ENCODE measurements at regions not wholly inside any gene's neighbourhood (a gene's known extent, or its start where the extent isn't known, plus 50 kb on each side); places are given as distances from the start of the nearest gene placed in this dataset.
"Not testable (repeated sequence)": the region's sequence is repeated elsewhere in the genome, so short reads cannot be mapped to it uniquely, and the experiment has no call there.

- TF ChIP-seq CTCF (conservative IDR thresholded peaks at IDR 0.05 in 1 of 2, IDR thresholded peaks at IDR 0.05 in 1 of 2; ENCODE audit: low read depth in 1 of 2, low read length in 2 of 2) (no peak), EZH2 (IDR thresholded peaks at IDR 0.05; ENCODE audit: low read length, missing control alignments) (no peak)
- Histone ChIP-seq H3K4me1 (ENCODE audit: control insufficient read depth, extremely low read depth, insufficient read depth, low read length) (no peaks in the 10 kb centered on the region), H3K27me3 (ENCODE audit: control insufficient read depth, insufficient read depth, low read length) (no peaks in the 10 kb centered on the region), H3K9ac (ENCODE audit: insufficient read depth, low read length) (no peak overlapping the region), H3K4me3 (replicated peaks in 1 of 4; ENCODE audit: control extremely low read depth in 1 of 4, insufficient read depth in 1 of 4, low read depth in 3 of 4, low read length in 4 of 4) (no peak overlapping the region), H4K20me1 (ENCODE audit: control insufficient read depth, extremely low read depth, insufficient read depth, low read length) (no peaks in the 10 kb centered on the region), H3K27ac (ENCODE audit: insufficient read depth, low read length) (no peak overlapping the region), H3K36me3 (ENCODE audit: control insufficient read depth, insufficient read depth, low read length) (no peaks in the 10 kb centered on the region), H2AFZ (ENCODE audit: low read length) (no peak overlapping the region), H3K4me2 (ENCODE audit: extremely low read depth, insufficient read depth, low read length) (no peak overlapping the region), H3K79me2 (ENCODE audit: control insufficient read depth, insufficient read depth, low read length) (no peaks in the 10 kb centered on the region), H3K9me3 (ENCODE audit: control insufficient read depth, insufficient read depth, low read depth, low read length) (no peaks in the 10 kb centered on the region)
- DNase-seq (ENCODE audit: low read depth in 2 of 2), result no peak
Measured at GRCh38 chr16:7236824-7237410, 95.7 kb upstream of the RBFOX1 start.

DNA sequence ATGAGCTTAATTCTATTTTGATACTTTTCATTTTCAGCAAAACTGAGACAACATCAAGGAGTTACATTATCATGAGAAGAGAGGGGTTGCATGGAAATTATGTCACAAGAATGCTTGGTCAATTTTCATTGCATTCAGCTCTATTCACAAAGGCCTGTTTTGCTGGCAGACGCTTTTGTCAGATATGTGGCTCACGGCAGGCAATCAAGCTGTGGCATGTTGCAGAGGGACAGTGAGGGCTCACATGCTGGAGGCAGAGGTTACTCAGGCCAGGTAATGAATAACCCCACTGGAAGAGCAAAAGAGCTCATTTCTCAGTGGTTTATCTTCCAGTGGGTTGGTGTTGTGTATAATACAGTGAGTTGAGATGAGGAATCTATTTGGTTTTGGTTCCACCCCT lies 98.7 kb upstream of the RBFOX1 start:
- Histone ChIP-seq H3K9me3 (ENCODE audit: control insufficient read depth, insufficient read depth, low read depth, low read length) (no peaks in the 10 kb centered on the region), H3K9ac (ENCODE audit: insufficient read depth, low read length) (no peak overlapping the region)

GRCh38 chr16:7231762-7232161 lies 100.9 kb upstream of the RBFOX1 start:
- Histone ChIP-seq H4K20me1 (ENCODE audit: control insufficient read depth, extremely low read depth, insufficient read depth, low read length) (no peaks in the 10 kb centered on the region), H2AFZ (ENCODE audit: low read length) (no peak overlapping the region), H3K9me3 (ENCODE audit: control insufficient read depth, insufficient read depth, low read depth, low read length) (no peaks in the 10 kb centered on the region), H3K79me2 (ENCODE audit: control insufficient read depth, insufficient read depth, low read length) (no peaks in the 10 kb centered on the region), H3K4me2 (ENCODE audit: extremely low read depth, insufficient read depth, low read length) (no peak overlapping the region), H3K36me3 (ENCODE audit: control insufficient read depth, insufficient read depth, low read length) (no peaks in the 10 kb centered on the region), H3K4me3 (replicated peaks in 1 of 4; ENCODE audit: control extremely low read depth in 1 of 4, insufficient read depth in 1 of 4, low read depth in 3 of 4, low read length in 4 of 4) (no peak overlapping the region), H3K27ac (ENCODE audit: insufficient read depth, low read length) (no peak overlapping the region), H3K27me3 (ENCODE audit: control insufficient read depth, insufficient read depth, low read length) (no peaks in the 10 kb centered on the region), H3K9ac (ENCODE audit: insufficient read depth, low read length) (no peak overlapping the region), H3K4me1 (ENCODE audit: control insufficient read depth, extremely low read depth, insufficient read depth, low read length) (no peaks in the 10 kb centered on the region)
- no peak for DNase-seq (ENCODE audit: low read depth in 2 of 2)
- TF ChIP-seq EZH2 (IDR thresholded peaks at IDR 0.05; ENCODE audit: low read length, missing control alignments) (no peak), CTCF (conservative IDR thresholded peaks at IDR 0.05 in 1 of 2, IDR thresholded peaks at IDR 0.05 in 1 of 2; ENCODE audit: low read depth in 1 of 2, low read length in 2 of 2) (no peak)

More for the DNA sequence above, 98.7 kb upstream of the RBFOX1 start:
- H3K27ac ChIP-seq (ENCODE audit: insufficient read depth, low read length), result no peak overlapping the region
- no peak overlapping the region for H3K4me3 ChIP-seq (replicated peaks in 1 of 4; ENCODE audit: control extremely low read depth in 1 of 4, insufficient read depth in 1 of 4, low read depth in 3 of 4, low read length in 4 of 4)
- no peak overlapping the region for H2AFZ ChIP-seq (ENCODE audit: low read length)
- TF ChIP-seq EZH2 (IDR thresholded peaks at IDR 0.05; ENCODE audit: low read length, missing control alignments), result no peak
- TF ChIP-seq CTCF (conservative IDR thresholded peaks at IDR 0.05 in 1 of 2, IDR thresholded peaks at IDR 0.05 in 1 of 2; ENCODE audit: low read depth in 1 of 2, low read length in 2 of 2), result no peak
- H3K27me3 ChIP-seq (ENCODE audit: control insufficient read depth, insufficient read depth, low read length), result no peaks in the 10 kb centered on the region
- no peak for DNase-seq (ENCODE audit: low read depth in 2 of 2)
- H3K4me2 ChIP-seq (ENCODE audit: extremely low read depth, insufficient read depth, low read length), result no peak overlapping the region
- H3K79me2 ChIP-seq (ENCODE audit: control insufficient read depth, insufficient read depth, low read length), result no peaks in the 10 kb centered on the region
- H3K4me1 ChIP-seq (ENCODE audit: control insufficient read depth, extremely low read depth, insufficient read depth, low read length), result no peaks in the 10 kb centered on the region
- H3K36me3 ChIP-seq (ENCODE audit: control insufficient read depth, insufficient read depth, low read length), result no peaks in the 10 kb centered on the region
- H4K20me1 ChIP-seq (ENCODE audit: control insufficient read depth, extremely low read depth, insufficient read depth, low read length), result no peaks in the 10 kb centered on the region

- H3K9ac ChIP-seq (ENCODE audit: insufficient read depth, low read length); H4K20me1 ChIP-seq (ENCODE audit: control insufficient read depth, extremely low read depth, insufficient read depth, low read length); H2AFZ ChIP-seq (ENCODE audit: low read length); H3K36me3 ChIP-seq (ENCODE audit: control insufficient read depth, insufficient read depth, low read length); H3K4me3 ChIP-seq (replicated peaks in 1 of 4; ENCODE audit: control extremely low read depth in 1 of 4, insufficient read depth in 1 of 4, low read depth in 3 of 4, low read length in 4 of 4); H3K27ac ChIP-seq (ENCODE audit: insufficient read depth, low read length); H3K27me3 ChIP-seq (ENCODE audit: control insufficient read depth, insufficient read depth, low read length); H3K9me3 ChIP-seq (ENCODE audit: control insufficient read depth, insufficient read depth, low read depth, low read length); H3K79me2 ChIP-seq (ENCODE audit: control insufficient read depth, insufficient read depth, low read length); H3K4me2 ChIP-seq (ENCODE audit: extremely low read depth, insufficient read depth, low read length); H3K4me1 ChIP-seq (ENCODE audit: control insufficient read depth, extremely low read depth, insufficient read depth, low read length); DNase-seq (ENCODE audit: low read depth in 2 of 2): not testable (repeated sequence)
Measured at GRCh38 chr16:7229433-7230218, 103.0 kb upstream of the RBFOX1 start.

Measured in fibroblast of lung (primary cell).